OCI-M1 (cell line): ENCODE measurements at regions not wholly inside any gene's neighbourhood (a gene's known extent, or its start where the extent isn't known, plus 50 kb on each side); places are given as distances from the start of the nearest gene placed in this dataset.
"Not testable (repeated sequence)": the region's sequence is repeated elsewhere in the genome, so short reads cannot be mapped to it uniquely, and the experiment has no call there.

Source experiments
- DNase-seq: peaks from one replicate; lab custom pipeline; 2025; lab: John Stamatoyannopoulos, UW

DNA sequence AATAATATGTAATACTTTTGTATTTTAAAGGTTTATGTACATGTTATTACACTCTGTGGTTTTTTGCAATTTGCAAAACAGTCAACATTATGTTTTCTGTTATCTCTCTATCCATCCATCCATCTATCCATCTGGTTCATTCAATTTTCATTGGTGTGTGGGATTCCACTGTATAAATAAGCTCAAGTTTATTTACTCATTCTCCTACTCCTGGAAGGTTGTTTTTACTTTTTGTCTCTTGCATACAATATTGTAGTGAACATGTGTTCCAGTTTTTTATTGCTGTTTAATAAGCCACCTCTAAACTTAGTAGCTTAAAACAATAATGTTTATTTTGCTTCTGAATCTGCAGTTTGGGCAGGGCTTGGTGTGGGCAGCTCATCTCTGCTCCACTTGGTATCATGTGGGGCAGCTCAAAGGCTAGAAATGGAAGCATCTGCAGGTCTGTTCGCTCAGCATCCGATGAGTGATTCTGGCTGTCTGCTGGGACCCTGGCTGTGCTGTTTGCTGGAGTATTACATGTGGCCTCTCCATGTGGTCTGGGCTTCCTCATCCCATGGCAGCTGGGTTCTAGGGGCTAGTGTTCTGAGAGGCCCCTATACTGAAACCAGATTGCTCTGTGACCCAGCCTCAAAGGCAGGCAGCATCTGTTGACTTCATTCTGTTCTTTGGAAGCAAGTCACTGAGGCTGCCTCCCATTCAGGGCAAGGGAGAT is 98.8 kb downstream of the SLC25A47 start:
- DNase-seq: no peak

DNA sequence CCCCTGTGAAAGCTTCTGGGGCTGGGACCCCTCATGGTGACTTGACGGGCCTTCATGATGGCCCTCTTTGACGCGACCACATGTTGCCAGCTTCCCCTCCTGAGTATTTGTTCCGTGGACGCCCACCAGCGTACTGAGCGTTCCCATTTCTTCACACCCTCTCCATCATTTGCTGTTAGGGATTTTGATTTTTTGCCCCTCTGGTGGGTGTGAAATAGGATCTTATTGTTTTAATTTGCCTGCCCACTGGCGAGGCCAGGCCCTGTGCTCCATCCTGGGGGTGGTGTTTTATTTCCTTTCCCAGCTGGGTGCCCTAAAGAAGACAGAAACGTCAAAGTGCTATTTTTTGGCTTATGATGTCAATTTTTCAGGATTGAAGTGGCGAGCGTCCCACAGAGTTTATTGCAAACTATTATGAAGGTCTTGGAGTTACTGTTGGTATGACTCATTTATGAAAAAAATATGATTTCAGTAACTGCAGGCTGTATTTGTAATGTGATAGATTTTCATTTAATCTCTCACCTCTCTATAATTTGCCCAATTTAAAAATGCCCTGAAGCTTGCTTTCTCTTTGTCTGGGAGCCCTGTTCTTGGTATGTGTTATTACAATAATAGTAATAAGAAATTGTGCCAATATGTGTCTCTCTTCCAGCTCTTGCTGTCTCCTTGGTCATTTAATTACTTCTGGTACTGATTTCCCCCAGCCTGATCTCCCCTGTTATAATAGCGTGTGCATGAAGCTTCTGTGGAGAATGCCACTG is 99.6 kb downstream of the SLC25A47 start:
- no peak for DNase-seq

GRCh38 chr14:100423317-100424010 is 100.3 kb downstream of the SLC25A47 start:
- DNase-seq: no peak

DNA sequence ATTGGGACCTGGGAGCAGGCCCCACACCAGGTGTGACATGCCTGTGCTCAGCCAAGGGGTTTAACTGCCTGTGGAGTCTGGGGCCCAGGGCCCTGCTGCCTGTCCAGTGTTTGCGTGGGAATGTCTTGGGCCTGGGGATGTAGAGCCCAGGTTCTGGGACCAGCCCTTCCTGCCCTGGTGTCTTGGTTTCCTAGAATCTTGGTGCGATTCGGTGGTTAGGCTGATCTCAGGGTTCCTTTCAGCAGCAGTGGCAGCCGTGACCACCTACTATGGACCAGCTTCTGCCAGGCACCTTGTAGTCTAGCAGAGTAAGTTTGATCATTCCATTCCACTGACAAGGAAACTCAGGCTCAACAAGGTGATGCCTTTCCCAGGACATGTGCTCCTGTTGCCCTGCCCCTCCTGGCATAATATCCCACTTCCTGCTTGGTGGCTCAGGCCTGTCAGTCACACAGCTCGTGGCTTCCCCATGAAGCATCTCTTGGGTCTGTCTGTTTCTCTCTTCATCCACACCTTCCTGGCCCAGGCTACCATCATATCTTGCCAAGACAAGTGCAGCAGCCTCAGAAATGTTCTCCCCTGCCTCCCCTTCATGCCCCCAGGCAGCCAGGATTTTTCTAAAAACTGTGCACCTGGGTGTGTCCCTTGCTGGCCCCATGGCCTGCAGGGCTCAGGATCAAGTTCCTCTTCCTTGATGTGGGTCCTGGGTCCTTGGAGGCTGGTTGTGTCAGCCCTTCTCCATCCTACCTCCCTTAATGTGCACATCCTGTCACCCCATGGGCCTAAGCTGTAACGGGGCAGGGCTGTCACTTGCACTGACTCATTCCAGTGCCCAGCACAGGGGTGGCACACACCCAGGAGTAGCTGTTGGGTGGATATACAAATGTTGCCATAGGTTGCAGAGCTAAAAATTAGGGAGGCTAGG is 101.6 kb downstream of the SLC25A47 start:
- DNase-seq: no peak

DNA sequence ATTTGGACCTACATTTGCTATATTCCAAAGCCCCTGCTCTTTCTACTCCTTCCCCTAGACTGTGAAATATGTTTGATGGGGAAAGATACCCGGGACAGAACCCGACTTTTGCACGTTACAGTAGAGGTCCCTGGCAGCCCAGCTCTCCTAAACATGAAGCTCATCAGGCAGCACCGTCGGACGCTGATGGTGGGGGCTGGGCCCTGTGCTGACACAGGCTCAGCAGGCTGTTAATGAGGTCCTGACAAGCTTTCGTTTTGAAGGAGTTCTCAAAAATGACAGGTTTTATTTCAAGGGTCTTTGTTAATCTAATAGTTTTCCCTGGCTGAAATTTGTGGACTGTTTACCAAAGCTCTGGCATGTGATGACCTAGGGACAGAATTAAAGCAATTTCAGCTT is 102.3 kb downstream of the SLC25A47 start:
- DNase-seq: no peak

DNA sequence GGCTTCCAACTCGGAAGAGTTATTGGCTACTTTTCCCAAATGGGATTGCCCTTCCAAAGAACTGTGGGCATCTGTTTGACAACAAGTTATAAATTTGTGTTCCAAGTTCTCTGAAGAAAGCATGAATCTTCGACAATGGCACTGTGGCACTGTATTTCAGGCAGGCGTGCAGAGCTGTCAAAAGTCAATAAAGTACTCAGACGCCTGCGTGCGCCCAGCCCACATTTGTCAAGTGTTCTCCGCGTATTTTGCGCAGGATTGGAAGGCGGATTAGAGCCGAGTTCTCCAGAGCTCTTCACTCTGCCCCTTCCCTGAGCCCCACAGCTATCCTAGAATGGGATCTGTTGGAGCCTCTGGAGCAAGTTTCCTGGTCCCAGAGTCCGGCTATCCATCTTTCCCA is 103.2 kb downstream of the SLC25A47 start:
- no peak for DNase-seq

GRCh38 chr14:100427166-100427565 is 104.0 kb downstream of the SLC25A47 start:
- no peak for DNase-seq

DNA sequence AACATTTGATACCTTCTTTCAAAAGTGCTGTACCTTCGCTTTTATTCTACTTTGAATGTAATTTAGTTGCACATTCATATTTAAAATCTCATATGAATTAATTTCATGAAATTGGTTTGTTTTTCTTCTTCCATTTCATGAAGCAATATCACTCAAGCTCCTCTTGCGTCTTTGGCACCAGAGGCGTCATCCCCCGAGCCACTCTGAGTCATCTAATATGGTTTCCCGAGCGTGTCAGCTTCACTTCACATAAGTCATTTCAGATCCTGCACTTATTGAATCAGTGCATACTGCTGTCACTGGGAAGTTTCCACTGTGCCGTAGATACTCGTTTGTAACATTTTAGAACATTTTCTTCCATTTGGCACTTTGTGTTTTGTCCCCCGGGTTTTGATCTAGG is 105.6 kb downstream of the SLC25A47 start:
- no peak for DNase-seq

- no peak for DNase-seq
Observed at GRCh38 chr14:100429537-100429936, 106.4 kb downstream of the SLC25A47 start.

DNA sequence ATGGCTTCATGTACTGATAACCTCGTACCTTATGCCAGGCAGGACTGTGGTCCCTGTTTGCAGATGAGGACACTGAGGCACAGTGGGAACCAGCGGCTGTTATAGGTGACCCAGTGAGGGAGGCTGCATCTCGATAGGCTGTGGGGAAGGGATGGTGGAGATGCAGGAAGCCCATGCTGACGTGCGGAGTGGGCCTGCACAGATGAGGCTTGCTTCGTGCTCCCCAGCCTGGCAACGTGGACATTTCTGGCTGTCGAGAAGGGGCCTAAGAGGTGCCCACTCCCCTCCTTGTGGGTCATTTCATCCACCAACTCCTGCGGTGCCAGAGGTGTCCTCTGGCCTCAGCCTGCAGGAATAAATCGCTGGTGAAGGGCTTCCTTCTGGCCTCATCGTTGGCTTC is 107.4 kb downstream of the SLC25A47 start:
- DNase-seq: no peak

DNA sequence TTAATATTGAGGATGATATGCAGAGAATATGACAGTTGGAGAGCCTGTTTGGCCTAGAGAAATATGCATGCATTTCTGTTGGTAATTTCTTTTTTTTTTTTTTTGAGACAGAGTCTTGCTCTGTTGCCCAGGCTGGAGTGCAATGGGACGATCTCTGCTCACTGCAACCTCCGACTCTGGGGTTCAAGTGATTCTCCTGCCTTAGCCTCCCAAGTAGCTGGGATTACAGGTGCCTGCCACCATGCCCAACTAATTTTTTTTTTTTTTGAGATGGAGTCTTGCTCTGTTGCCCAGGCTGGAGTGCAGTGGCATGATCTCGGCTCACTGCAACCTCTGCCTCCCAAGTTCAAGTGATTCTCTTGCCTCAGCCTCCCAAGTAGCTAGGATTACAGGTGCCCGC is 108.3 kb downstream of the SLC25A47 start:
- DNase-seq: not testable (repeated sequence)

- no peak for DNase-seq
Observed at GRCh38 chr14:100432652-100433427, 109.7 kb downstream of the SLC25A47 start.

GRCh38 chr14:100433428-100433814 is 110.3 kb downstream of the SLC25A47 start:
- DNase-seq: no peak

- no peak for DNase-seq
Observed at GRCh38 chr14:100434033-100434601, 111.0 kb downstream of the SLC25A47 start.

DNA sequence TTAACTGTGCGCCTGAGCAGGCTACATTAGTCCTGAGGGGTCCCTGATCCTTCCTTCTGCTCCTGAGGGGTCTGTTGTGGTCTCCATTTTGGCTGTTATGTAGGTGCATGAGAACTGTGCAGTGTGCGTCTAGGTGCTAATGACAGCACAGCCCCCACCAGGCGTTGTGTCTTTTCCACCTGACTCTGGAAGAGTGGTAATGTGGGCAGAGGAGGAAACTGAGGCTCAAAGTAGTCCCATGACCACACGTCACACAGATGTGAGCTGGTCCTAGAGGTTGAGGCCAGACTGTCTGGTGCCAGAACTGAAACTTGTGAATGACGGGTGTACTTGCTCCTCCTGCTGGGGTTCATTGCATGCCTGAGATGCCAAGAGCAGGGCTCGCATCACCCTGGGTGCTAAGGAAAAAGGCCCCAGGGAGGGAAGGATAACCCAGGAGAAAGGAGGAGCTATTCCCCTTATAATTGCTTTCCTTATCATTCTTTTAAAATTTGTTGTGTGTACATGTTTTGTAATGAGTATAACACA is 111.8 kb downstream of the SLC25A47 start:
- DNase-seq: no peak

DNA sequence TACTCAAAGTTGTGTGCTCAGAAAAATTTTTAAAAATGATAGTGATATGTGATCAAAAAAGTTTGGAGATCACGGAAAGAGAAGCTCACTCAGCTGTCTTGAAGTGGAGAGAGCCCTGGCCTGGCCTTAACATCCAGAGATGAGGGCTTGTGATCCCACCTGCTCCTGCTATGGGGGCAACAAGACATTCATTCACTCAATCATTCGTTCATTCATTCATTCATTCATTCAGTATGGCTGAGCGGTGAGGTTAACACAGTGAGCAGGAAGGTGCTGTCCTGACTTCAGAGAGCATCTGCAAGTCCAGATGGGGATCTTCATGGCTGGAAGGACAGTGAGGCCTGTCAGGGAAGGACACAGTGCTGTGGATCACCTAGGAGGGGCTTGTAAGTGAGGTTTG is 112.3 kb downstream of the SLC25A47 start:
- DNase-seq: no peak

- no peak for DNase-seq
Observed at GRCh38 chr14:100436745-100437406, 113.7 kb downstream of the SLC25A47 start.

DNA sequence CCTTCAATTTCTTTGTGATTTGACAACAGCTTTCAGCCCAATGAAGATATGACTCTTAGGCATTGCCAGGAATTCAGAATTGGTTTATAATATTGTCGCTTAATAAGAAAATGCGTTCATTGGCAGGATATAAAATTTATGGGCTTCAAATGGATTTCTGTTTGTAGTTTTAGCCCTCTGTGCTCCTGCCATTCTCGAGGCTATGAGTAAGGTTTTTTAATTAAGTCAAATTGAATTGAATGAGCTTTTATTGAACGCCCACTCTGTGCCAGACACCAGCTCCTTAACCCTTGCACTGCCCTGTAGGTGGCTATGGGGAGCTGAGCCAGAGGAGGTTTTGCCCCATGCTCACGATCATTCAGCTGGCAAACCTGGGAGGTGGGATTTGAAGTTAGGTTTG is 115.1 kb downstream of the SLC25A47 start:
- no peak for DNase-seq

DNA sequence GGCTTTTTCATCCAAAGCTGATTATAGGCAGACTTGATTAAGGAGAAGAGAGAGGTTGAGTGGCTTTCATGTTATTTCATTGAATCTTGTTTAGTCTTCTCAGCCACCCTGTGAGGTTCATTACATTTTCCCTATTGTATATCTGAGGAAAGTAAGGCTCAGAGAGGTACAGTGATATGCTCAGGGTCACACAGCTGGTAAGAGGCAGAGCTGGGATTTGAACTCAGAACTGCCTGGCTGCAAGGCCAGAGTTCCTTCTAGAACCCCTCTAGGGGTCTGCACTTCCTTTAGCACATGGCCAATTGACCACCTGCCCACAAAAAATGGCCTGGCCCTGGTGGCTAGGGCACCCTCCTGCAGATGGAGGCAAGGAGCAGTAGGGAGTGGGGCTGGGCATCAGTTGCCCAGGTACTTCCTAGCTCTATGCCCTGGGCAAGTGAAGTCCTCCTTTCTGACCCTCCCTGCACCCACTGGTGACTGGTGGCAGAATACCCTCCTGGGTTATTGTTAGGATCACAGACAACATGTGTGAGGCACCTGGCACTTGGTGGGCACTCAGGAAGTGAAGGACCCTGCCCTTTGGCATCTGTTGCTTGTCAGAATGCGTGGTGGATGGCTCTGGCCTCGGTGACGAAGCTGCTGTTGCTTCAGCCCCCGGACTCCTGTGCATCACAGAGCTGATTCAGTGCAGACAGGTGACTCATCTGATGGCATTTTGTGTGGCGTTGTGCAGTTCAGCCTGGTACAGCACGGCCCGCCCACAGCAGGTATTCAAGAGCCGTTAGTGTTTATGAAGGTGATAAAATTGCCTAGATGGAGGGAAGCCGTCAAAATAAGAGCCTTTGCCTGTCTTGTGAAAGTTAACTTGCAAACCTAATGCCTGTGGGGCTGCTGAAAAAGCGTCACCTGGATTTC is 115.8 kb downstream of the SLC25A47 start:
- no peak for DNase-seq
